ENCODE measurements at regions not wholly inside any gene's neighbourhood (a gene's known extent, or its start where the extent isn't known, plus 50 kb on each side); places are given as distances from the start of the nearest gene placed in this dataset.

GRCh38 chr5:54774281-54775170 lies 210.9 kb downstream of the ESM1 start:
- Histone ChIP-seq H3K9me2 (replicated peaks; ENCODE audit: low read depth, low read length) (no peaks in the 10 kb centered on the region), H3F3A (ENCODE audit: low read depth) (no peaks in the 10 kb centered on the region), H3K4me2 (ENCODE audit: low read depth, low read length, poor library complexity, severe bottlenecking) (no peak overlapping the region), H3K9me3 (ENCODE audit: insufficient read depth, low read depth, low read length) (no peaks in the 10 kb centered on the region), H3K4me3 (ENCODE audit: low read length, poor library complexity, severe bottlenecking) (no peak overlapping the region), H3K79me2 (ENCODE audit: insufficient read depth, low read length) (no peaks in the 10 kb centered on the region), H4K20me1 (ENCODE audit: insufficient read depth, low read length, poor library complexity, severe bottlenecking) (no peaks in the 10 kb centered on the region), H3K27me3 (ENCODE audit: insufficient read depth, low read length, poor library complexity, severe bottlenecking) (no peaks in the 10 kb centered on the region), H3K9ac (ENCODE audit: low read depth, low read length, poor library complexity, severe bottlenecking) (no peak overlapping the region), H3K4me1 (ENCODE audit: insufficient read depth, low read length, poor library complexity, severe bottlenecking) (no peaks in the 10 kb centered on the region), H3K36me3 (ENCODE audit: insufficient read depth, low read length) (no peaks in the 10 kb centered on the region), H2AFZ (ENCODE audit: low read length) (no peak overlapping the region)
- TF ChIP-seq EZH2phosphoT487 (IDR thresholded peaks at IDR 0.05; ENCODE audit: borderline replicate concordance): no peak
- TF ChIP-seq CTCF (conservative IDR thresholded peaks at IDR 0.05; ENCODE audit: low read length): no peak

- TF ChIP-seq CTCF (conservative IDR thresholded peaks at IDR 0.05; ENCODE audit: low read length) (no peak), EZH2phosphoT487 (IDR thresholded peaks at IDR 0.05; ENCODE audit: borderline replicate concordance) (no peak)
- H3K4me1 ChIP-seq (ENCODE audit: insufficient read depth, low read length, poor library complexity, severe bottlenecking): no peaks in the 10 kb centered on the region
- H4K20me1 ChIP-seq (ENCODE audit: insufficient read depth, low read length, poor library complexity, severe bottlenecking): no peaks in the 10 kb centered on the region
- no peaks in the 10 kb centered on the region for H3K27me3 ChIP-seq (ENCODE audit: insufficient read depth, low read length, poor library complexity, severe bottlenecking)
- no peak overlapping the region for H3K4me2 ChIP-seq (ENCODE audit: low read depth, low read length, poor library complexity, severe bottlenecking)
- no peaks in the 10 kb centered on the region for H3K79me2 ChIP-seq (ENCODE audit: insufficient read depth, low read length)
- H3K9me3 ChIP-seq (ENCODE audit: insufficient read depth, low read depth, low read length): no peaks in the 10 kb centered on the region
- H2AFZ ChIP-seq (ENCODE audit: low read length): no peak overlapping the region
- H3K36me3 ChIP-seq (ENCODE audit: insufficient read depth, low read length): no peaks in the 10 kb centered on the region
- no peaks in the 10 kb centered on the region for H3F3A ChIP-seq (ENCODE audit: low read depth)
- H3K9me2 ChIP-seq (replicated peaks; ENCODE audit: low read depth, low read length): no peaks in the 10 kb centered on the region
- no peak overlapping the region for H3K4me3 ChIP-seq (ENCODE audit: low read length, poor library complexity, severe bottlenecking)
- no peak overlapping the region for H3K9ac ChIP-seq (ENCODE audit: low read depth, low read length, poor library complexity, severe bottlenecking)
These were observed 212.7 kb downstream of the ESM1 start for GRCh38 chr5:54772684-54773083.

- Histone ChIP-seq H3K27me3 (ENCODE audit: insufficient read depth, low read length, poor library complexity, severe bottlenecking) (no peaks in the 10 kb centered on the region), H3K4me3 (ENCODE audit: low read length, poor library complexity, severe bottlenecking) (no peak overlapping the region), H3K4me2 (ENCODE audit: low read depth, low read length, poor library complexity, severe bottlenecking) (no peak overlapping the region), H2AFZ (ENCODE audit: low read length) (no peak overlapping the region), H3K9me2 (replicated peaks; ENCODE audit: low read depth, low read length) (no peaks in the 10 kb centered on the region), H3K79me2 (ENCODE audit: insufficient read depth, low read length) (no peaks in the 10 kb centered on the region), H3F3A (ENCODE audit: low read depth) (no peaks in the 10 kb centered on the region), H4K20me1 (ENCODE audit: insufficient read depth, low read length, poor library complexity, severe bottlenecking) (no peaks in the 10 kb centered on the region), H3K9ac (ENCODE audit: low read depth, low read length, poor library complexity, severe bottlenecking) (no peak overlapping the region), H3K36me3 (ENCODE audit: insufficient read depth, low read length) (no peaks in the 10 kb centered on the region), H3K9me3 (ENCODE audit: insufficient read depth, low read depth, low read length) (no peaks in the 10 kb centered on the region), H3K4me1 (ENCODE audit: insufficient read depth, low read length, poor library complexity, severe bottlenecking) (no peaks in the 10 kb centered on the region)
- TF ChIP-seq EZH2phosphoT487 (IDR thresholded peaks at IDR 0.05; ENCODE audit: borderline replicate concordance) (no peak), CTCF (conservative IDR thresholded peaks at IDR 0.05; ENCODE audit: low read length) (no peak)
These were observed 213.2 kb downstream of the ESM1 start for GRCh38 chr5:54772231-54772630.

All from Loucy (cell line).